Gastrocnemius medialis (tissue), 4 donors: ENCODE measurements at regions not wholly inside any gene's neighbourhood (a gene's known extent, or its start where the extent isn't known, plus 50 kb on each side); places are given as distances from the start of the nearest gene placed in this dataset.

Experiments
- ATAC-seq, 2 donors: fragments of 150-250 bp; one replicate each; pipeline ENCODE4 v1.9.1; 2016
- DNase-seq, 2 donors: peaks; one replicate each; pipeline ENCODE4 v3.0.0-alpha.2; 2019
- H3K27ac ChIP-seq, 4 donors: fragments of 200-600 bp; sonication (generic); 1 replicate in 1 of 4; 2 replicates in 3 of 4; pipeline ENCODE4 v1.5.1; 2016 to 2018; ENCODE audit warnings: mild to moderate bottlenecking in 2 of 4, moderate library complexity in 1 of 4
- H3K27me3 ChIP-seq, 3 donors: fragments of 200-600 bp; sonication (generic) in 2 of 3; 1 replicate in 1 of 3; 2 replicates in 2 of 3; pipeline versions ENCODE4 v1.5.1 to v1.6.0; 2016 to 2019; ENCODE audit warnings: mild to moderate bottlenecking in 1 of 3, moderate library complexity in 1 of 3
- H3K36me3 ChIP-seq, 2 donors: fragments of 200-600 bp; sonication (generic) in 1 of 2; one replicate each; pipeline ENCODE4 v1.5.1; 2017 to 2018
- H3K4me1 ChIP-seq, 2 donors: fragments of 200-600 bp; sonication (generic) in 1 of 2; one replicate each; pipeline ENCODE4 v1.5.1; 2016 to 2017; ENCODE audit warnings: mild to moderate bottlenecking in 2 of 2
- H3K4me3 ChIP-seq, 4 donors: fragments of 200-600 bp; sonication (generic) in 3 of 4; 1 replicate in 1 of 4; 2 replicates in 3 of 4; pipeline ENCODE4 v1.5.1; 2016 to 2019; ENCODE audit warnings: mild to moderate bottlenecking in 2 of 4
- H3K9me3 ChIP-seq, 3 donors: fragments of 200-600 bp; sonication (generic) in 2 of 3; 1 replicate in 1 of 3; 2 replicates in 2 of 3; pipeline ENCODE4 v1.5.1; 2016 to 2019
- CTCF ChIP-seq, 5 experiments: fragments of 450-650 bp in 3 of 5; fragments of 200-600 bp in 2 of 5; sonication (generic) in 2 of 5; IDR thresholded peaks in 4 of 5; conservative IDR thresholded peaks in 1 of 5; 1 replicate in 4 of 5; 2 replicates in 1 of 5; pipeline ENCODE4 v1.5.1; 2016 to 2019; ENCODE audit warnings: antibody characterized with exemption in 5 of 5, mild to moderate bottlenecking in 3 of 5, moderate library complexity in 3 of 5
- POLR2A ChIP-seq, 2 donors: fragments of 450-650 bp; IDR thresholded peaks; one replicate each; pipeline ENCODE4 v1.6.1; 2017; ENCODE audit warnings: antibody characterized with exemption in 2 of 2, mild to moderate bottlenecking in 2 of 2, moderate library complexity in 2 of 2
- in situ Hi-C, 4 donors: fragments of 200-750 bp; cut with MboI; loops; one replicate each; pipeline versions ENCODE4 v1.15.0 to v1.8.0; 2017; ENCODE audit warnings: low sequenced_read_pairs in 4 of 4
- intact Hi-C: fragments of 100-400 bp; cut with DNase I; formaldehyde crosslinking; loops from one replicate; pipeline ENCODE4 v1.15.1; 2023; ENCODE audit warnings: low total_unique reads

GRCh38 chr13:102944821-102945220, 99.0 kb downstream of the ERCC5 start:
- no peaks in the 10 kb centered on the region for H3K4me1 ChIP-seq
- in situ Hi-C loops = no loop called here
- no peaks in the 10 kb centered on the region for H3K27me3 ChIP-seq
- no peaks in the 10 kb centered on the region for H3K9me3 ChIP-seq
- H3K27ac ChIP-seq = no peak overlapping the region
- ATAC-seq (no peak), DNase-seq (no peak)
- no peak overlapping the region for H3K4me3 ChIP-seq
- H3K36me3 ChIP-seq = no peaks in the 10 kb centered on the region
- intact Hi-C loops = no loop called here
- no peak for TF ChIP-seq CTCF (IDR thresholded peaks at IDR 0.05 in 4 of 5, conservative IDR thresholded peaks at IDR 0.05 in 1 of 5)
- no peak for TF ChIP-seq POLR2A (IDR thresholded peaks at IDR 0.05)

GRCh38 chr13:102940770-102941169, 94.9 kb downstream of the ERCC5 start:
- in situ Hi-C loops = no loop called here
- no peaks in the 10 kb centered on the region for H3K36me3 ChIP-seq
- DNase-seq = no peak
- intact Hi-C loops = no loop called here
- ATAC-seq = no peak
- TF ChIP-seq CTCF (IDR thresholded peaks at IDR 0.05 in 4 of 5, conservative IDR thresholded peaks at IDR 0.05 in 1 of 5) (no peak), POLR2A (IDR thresholded peaks at IDR 0.05) (no peak)
- H3K9me3 ChIP-seq = no peaks in the 10 kb centered on the region
- H3K4me1 ChIP-seq = no peaks in the 10 kb centered on the region
- H3K4me3 ChIP-seq = no peak overlapping the region
- H3K27ac ChIP-seq = no peak overlapping the region
- no peaks in the 10 kb centered on the region for H3K27me3 ChIP-seq

- intact Hi-C loops = no loop called here
- Histone ChIP-seq H3K9me3 (no peaks in the 10 kb centered on the region), H3K27ac (no peak overlapping the region), H3K36me3 (no peaks in the 10 kb centered on the region), H3K4me1 (no peaks in the 10 kb centered on the region), H3K4me3 (no peak overlapping the region), H3K27me3 (no peaks in the 10 kb centered on the region)
- in situ Hi-C loops = no loop called here
- TF ChIP-seq CTCF (IDR thresholded peaks at IDR 0.05 in 4 of 5, conservative IDR thresholded peaks at IDR 0.05 in 1 of 5) (no peak), POLR2A (IDR thresholded peaks at IDR 0.05) (no peak)
- DNase-seq (no peak), ATAC-seq (no peak)
Measured at GRCh38 chr13:102940143-102940542, 94.3 kb downstream of the ERCC5 start.

GRCh38 chr13:102935896-102936321, 90.1 kb downstream of the ERCC5 start:
- ATAC-seq (no peak), DNase-seq (no peak)
- intact Hi-C loops = no loop called here
- Histone ChIP-seq H3K36me3 (no peaks in the 10 kb centered on the region), H3K4me1 (peaks cover under 1 to 3% of the 10 kb centered on the region in 2 donors), H3K27ac (no peak overlapping the region), H3K9me3 (no peaks in the 10 kb centered on the region), H3K27me3 (no peaks in the 10 kb centered on the region), H3K4me3 (no peak overlapping the region)
- TF ChIP-seq POLR2A (IDR thresholded peaks at IDR 0.05) (no peak), CTCF (IDR thresholded peaks at IDR 0.05 in 4 of 5, conservative IDR thresholded peaks at IDR 0.05 in 1 of 5) (no peak)
- in situ Hi-C loops = no loop called here

- Histone ChIP-seq H3K9me3 (no peaks in the 10 kb centered on the region), H3K4me3 (no peak overlapping the region), H3K27me3 (no peaks in the 10 kb centered on the region), H3K27ac (no peak overlapping the region), H3K36me3 (no peaks in the 10 kb centered on the region), H3K4me1 (peaks cover 4 to 14% of the 10 kb centered on the region in 2 donors)
- TF ChIP-seq CTCF (IDR thresholded peaks at IDR 0.05 in 4 of 5, conservative IDR thresholded peaks at IDR 0.05 in 1 of 5) (no peak), POLR2A (IDR thresholded peaks at IDR 0.05) (no peak)
- DNase-seq = no peak
- no peak for ATAC-seq
- intact Hi-C loops (no loop called here), in situ Hi-C loops (no loop called here)
Measured at GRCh38 chr13:102933523-102933922, 87.7 kb downstream of the ERCC5 start.
